Stimulated activated CD4-positive, alpha-beta T cell treated with anti-CD3 and anti-CD28 coated beads, TNF-alpha, amount 100 ng/mL, for 24 hours (primary cell): ENCODE measurements at regions not wholly inside any gene's neighbourhood (a gene's known extent, or its start where the extent isn't known, plus 50 kb on each side); places are given as distances from the start of the nearest gene placed in this dataset.

ENCODE experiments used
- DNase-seq, 3 experiments: peaks; one replicate each; pipeline ENCODE4 v3.0.0-alpha.2; 2020; ENCODE audit warnings: low read depth in 3 of 3

- no peak for DNase-seq
Observed at GRCh38 chr14:36465178-36465577, 54.9 kb downstream of the NKX2-1 start.

DNA sequence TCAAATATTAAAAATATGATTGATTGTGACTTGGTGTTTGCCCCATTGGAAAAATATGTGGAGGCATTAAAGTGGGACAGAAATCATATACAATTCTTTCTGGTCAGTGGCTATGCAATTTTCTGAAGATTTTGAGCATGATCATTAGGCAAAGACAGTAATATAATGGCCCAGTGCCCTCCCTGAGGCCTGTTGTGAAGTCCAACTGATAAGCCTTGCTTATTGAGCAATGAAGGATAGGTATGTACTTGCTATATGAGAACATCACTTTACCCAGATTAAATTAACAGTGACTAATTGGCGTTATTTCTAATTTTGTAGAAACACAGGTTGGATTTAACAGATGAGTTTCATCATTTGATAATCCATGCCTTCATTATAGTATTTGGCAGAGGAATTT is 57.1 kb downstream of the NKX2-1 start:
- no peak for DNase-seq

DNA sequence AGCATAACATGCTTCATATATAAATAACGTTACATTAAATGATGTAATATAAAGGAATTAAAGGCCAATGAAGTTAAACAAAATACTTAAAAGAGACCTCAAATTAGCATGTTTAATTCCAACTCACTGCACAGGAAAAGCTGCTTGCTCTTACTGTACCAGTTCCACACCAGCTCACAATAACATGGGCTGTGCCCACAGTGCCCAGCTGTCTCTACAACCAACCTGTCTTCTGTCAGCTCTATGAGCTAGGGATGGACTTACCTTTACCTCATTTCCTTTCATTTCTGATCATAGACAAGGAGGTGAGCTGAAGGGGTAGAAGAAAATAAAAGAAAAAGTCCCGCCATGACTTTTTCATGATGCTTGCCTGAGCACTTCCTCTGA is 64.8 kb downstream of the NKX2-1 start:
- DNase-seq = no peak

DNA sequence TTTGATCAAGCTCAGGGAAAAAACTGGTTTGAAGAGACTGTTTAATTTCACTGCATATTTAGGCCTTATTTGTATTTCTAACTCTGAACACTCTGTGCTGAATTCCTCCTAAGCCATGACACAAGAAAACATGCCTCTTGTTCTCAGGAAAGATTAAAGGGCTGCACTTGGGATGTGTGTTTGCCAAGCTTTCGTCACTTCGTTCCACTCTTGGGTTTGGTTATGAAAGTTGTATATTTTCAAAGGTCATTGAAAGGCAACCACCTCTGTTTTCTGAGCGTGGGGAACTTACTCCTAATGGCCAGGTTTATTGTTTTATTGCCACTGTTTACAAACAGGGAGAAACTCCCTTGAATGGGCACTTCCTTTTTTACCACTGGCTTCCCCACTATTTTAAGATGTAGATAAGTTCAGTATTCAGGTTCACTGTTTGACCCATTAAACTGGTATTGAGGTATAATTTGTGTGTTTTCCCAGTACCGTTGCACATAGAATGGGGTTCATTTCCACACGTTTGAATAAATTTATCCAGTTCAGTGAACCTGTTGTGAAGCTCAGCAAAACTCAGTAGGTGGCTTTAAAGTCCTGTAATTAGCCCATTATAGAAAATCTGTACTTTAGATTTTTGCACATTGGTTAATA is 65.3 kb downstream of the NKX2-1 start:
- no peak for DNase-seq

GRCh38 chr14:36452860-36453259 is 67.2 kb downstream of the NKX2-1 start:
- DNase-seq = no peak

DNA sequence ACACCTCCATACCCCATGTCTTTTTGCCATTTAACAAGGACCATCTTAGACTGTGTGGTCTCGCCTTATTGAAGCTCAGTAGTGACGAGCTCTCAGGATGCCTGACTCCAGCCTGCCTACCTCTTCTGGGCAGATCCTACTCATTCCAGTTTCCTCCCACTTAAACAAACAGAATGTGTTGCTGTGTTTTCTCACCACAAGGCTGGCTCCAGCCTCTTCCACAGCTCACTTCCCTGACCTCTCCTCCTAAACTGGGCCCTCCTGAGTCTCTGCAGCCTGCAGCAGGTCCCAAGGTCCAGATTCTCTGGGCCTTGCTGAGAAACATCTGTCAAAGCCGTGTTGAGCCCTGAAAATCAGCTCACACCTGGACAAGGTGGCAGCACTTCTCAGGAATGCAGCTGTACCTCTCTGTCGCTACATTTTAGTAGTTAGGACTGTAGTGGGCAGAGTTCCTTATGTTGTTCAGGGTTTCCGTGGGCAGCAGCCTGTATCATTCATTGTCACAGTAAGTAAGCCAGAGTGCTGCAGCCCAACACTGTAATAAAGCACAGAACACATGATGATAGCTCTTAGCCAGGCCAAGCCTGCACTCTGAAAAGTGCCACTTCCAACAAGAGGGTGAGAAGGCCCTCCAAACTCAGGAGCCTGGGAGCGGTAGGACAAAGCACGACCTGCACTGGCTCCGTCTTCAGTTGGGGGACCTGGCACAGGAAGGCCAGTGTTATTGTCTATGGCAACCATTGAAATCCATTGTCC is 68.5 kb downstream of the NKX2-1 start:
- no peak for DNase-seq

GRCh38 chr14:36450550-36450949 is 69.5 kb downstream of the NKX2-1 start:
- DNase-seq = no peak

DNA sequence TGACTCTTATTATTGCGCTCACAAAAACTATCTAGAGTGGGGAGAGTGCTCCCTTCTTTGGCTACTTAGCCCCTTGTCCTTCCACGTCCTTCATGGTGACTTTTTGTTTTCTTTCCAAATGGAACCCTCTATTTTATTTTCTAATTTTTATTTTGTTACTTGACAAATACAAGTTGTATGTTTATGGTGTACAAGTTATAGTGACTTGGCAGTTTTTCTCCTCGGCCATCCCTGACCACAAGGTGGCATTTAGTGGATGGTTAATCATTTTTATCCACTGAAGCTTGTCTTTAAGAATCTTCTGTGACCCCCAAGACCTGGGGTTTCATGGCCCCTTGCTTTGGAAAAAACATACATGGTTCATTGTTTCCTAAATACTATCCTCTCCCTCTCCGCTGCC is 70.1 kb downstream of the NKX2-1 start:
- no peak for DNase-seq

GRCh38 chr14:36443374-36443773 is 76.7 kb downstream of the NKX2-1 start:
- DNase-seq = no peak

- DNase-seq = no peak
Observed at GRCh38 chr14:36442824-36443241, 77.2 kb downstream of the NKX2-1 start.

GRCh38 chr14:36441283-36441682 is 78.7 kb downstream of the NKX2-1 start:
- DNase-seq = no peak

GRCh38 chr14:36439766-36440165 is 80.3 kb downstream of the NKX2-1 start:
- DNase-seq = no peak

- DNase-seq = no peak
Observed at GRCh38 chr14:36438883-36439282, 81.1 kb downstream of the NKX2-1 start.

- no peak for DNase-seq
Observed at GRCh38 chr14:36430662-36431084, 89.4 kb downstream of the NKX2-1 start.

DNA sequence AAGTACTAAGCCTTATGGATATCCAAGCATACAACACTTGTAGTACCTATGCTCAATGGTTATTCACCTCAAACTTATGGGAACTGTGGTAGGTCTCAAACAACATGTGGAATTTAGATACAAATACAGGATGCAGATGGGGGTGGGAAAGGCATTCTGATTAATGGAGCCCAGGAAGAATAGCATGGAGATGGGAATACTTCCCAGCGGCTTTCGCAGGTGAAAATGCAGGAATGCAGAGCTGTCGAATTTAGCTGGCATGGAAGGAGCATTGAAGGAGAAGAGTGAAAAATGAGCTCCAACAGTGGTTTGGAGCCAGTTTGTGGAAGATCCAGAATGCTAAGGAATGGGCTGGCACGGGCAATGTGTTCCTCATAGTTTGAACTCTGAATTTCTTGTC is 89.9 kb downstream of the NKX2-1 start:
- no peak for DNase-seq

DNA sequence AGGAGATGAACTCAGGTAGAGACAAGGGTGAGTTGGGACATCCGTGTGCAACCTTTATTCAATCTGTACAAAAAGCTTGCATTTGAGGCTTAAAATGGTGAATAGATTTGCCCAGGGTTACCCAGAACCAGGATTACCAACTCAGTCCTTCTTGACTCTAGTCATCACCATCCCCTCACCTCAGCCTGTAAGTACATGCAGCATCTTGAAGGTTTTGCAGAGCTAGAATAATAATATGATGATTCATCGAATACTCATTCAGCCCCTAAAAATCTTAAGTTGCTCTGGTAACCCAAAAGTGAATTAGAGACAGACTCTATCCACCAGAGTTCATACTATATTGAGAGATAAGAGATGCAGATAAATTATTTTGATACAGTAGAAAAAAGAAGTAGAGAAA is 90.3 kb downstream of the NKX2-1 start:
- no peak for DNase-seq

DNA sequence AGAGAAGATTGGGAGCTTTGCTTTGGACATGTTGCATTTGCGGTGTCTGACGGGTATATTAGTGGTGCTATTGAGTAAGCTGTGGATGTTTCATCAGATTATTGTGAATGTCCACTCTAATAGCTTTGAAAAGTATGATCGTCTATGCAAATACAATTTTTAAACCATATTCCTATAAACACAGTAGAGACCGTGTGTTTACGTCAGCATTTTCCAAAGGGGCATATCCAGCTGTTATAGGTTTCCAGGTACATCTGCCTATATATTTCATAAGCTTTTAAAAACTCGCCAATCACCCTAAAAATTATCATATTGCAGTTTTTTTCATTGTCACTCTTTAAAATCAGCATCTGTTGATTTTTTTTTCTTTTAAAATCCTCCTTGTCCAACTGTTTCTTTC is 91.7 kb downstream of the NKX2-1 start:
- DNase-seq = no peak

DNA sequence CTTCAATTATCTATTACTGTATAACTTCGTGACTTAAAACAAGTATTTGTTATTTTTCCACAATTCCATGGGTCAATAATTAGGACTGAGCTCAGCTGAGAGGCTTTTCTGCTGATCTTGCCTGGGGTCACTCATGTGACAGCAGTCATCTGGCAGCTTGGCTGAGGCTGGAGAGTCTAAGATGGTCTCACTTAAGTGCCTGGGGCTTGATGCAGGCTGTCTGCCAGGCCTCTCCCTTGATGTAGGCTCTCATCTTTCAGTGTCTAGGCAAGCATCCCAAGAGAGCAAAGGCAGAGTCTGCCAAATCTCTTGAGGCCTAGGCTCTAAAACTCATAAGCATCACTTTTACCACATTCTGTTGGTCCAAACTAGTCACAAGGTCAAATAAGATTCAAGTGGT is 93.2 kb downstream of the NKX2-1 start:
- no peak for DNase-seq

DNA sequence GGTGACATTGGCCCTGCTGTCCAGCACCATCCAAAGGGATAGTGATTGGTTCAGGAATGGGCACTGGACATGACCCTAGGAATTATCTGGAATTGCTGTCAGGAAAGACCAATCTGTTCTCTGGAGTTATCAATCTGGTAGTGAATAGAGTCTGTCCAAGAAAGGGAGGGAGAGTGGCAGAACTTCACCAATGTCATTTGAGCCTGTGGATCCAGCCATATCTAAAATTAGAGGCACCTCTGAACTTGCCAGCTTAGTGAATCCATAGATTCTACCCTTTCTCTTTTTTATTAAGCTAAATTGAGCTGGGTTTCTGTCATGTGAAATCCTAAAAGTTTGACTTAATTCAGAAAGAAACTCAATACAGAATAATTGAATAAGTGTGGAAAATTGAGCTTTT is 93.9 kb downstream of the NKX2-1 start:
- DNase-seq = no peak

GRCh38 chr14:36424478-36425102 is 95.4 kb downstream of the NKX2-1 start:
- DNase-seq = no peak

- DNase-seq = no peak
Observed at GRCh38 chr14:36423430-36423829, 96.6 kb downstream of the NKX2-1 start.

GRCh38 chr14:36420149-36420687 is 99.8 kb upstream of the MBIP start:
- no peak for DNase-seq

DNA sequence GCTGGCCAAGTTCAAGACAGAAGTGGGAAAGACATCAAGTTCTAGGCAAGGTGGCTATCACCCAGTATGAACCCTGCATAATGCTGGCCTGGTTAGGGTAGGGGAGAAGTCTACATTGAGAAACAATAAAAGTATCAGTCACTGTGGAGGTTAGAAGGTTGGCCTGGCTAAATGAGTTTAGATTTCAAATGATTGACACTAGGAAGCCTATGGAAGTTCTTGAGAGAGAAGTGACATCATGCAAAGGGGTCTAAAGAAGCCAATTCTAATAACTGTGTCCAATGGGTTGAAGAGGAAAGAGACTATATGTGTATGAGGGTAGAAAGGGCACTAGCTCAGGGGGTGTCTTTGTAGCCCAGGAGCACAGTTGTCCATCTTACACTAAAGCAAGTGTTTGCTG is 98.5 kb upstream of the MBIP start:
- no peak for DNase-seq
